GM12878 (cell line): ENCODE measurements at regions not wholly inside any gene's neighbourhood (a gene's known extent, or its start where the extent isn't known, plus 50 kb on each side); places are given as distances from the start of the nearest gene placed in this dataset.

ENCODE experiments used
- ATAC-seq: fragments of 200-7000 bp; cut with Tn5 transposase; 3 replicates; pipeline ENCODE4 v1.9.1; 2020; ENCODE audit warnings: mild to moderate bottlenecking, moderate library complexity
- BruUV-seq: library from RNA; stranded (reverse); fragments of 400-500 nt; replicated peaks from 2 replicates; lab custom pipeline; 2021; lab: Mats Ljungman, UMichigan
- CTCF ChIA-PET: fragments of 300-600 bp; sonication (Branson Sonifier 250); formaldehyde crosslinking; extraction: SDS; loops from one replicate; lab custom pipeline; 2021; ENCODE audit warnings: inconsistent platforms; lab: Yijun Ruan, JAX
- POLR2A ChIA-PET: fragments of 350-600 bp; formaldehyde crosslinking; extraction: SDS; loops from one replicate; lab custom pipeline; 2021; ENCODE audit warnings: inconsistent platforms; lab: Charles Lee
- RAD21 ChIA-PET: fragments of 300-600 bp; sonication (Branson Sonifier 250); formaldehyde crosslinking; loops from one replicate; lab custom pipeline; 2023; ENCODE audit warnings: antibody characterized with exemption; ENCODE audit not compliant: unreplicated experiment; lab: Charles Lee
- SMC1A ChIA-PET: fragments of 300-600 bp; sonication (Branson Sonifier 250); formaldehyde crosslinking; loops from one replicate; lab custom pipeline; 2023; ENCODE audit not compliant: unreplicated experiment, uncharacterized antibody; lab: Charles Lee
- DNase-seq: peaks from one replicate; pipeline ENCODE4 v3.0.0-alpha.2; 2011; ENCODE audit warnings: low read depth, low spot score
- FAIRE-seq: peaks from 3 replicates; lab custom pipeline; 2011; peaks lifted over from hg19 to GRCh38; lab: Jason Lieb, UNC
- H2AFZ ChIP-seq: 2 replicates; pipeline ENCODE4 v1.6.0; 2011; ENCODE audit warnings: low read depth, low read length, control low read depth; ENCODE audit not compliant: control insufficient read depth
- H3K27ac ChIP-seq: 2 replicates; pipeline ENCODE4 v1.5.1; 2011; ENCODE audit warnings: control low read depth; ENCODE audit not compliant: control insufficient read depth, insufficient read depth
- H3K27me3 ChIP-seq, 2 experiments: replicated peaks in 1 of 2; 2 replicates each; pipeline versions ENCODE4 v1.6.0 to v1.6.1; 2011; ENCODE audit warnings: low read length in 1 of 2; ENCODE audit not compliant: control insufficient read depth in 2 of 2, insufficient read depth in 2 of 2
- H3K36me3 ChIP-seq, 2 experiments: 2 replicates each; pipeline ENCODE4 v1.5.1; 2011; ENCODE audit warnings: low read length in 1 of 2; ENCODE audit not compliant: control insufficient read depth in 2 of 2, insufficient read depth in 2 of 2
- H3K4me1 ChIP-seq: 2 replicates; pipeline ENCODE4 v1.6.1; 2011; ENCODE audit warnings: mild to moderate bottlenecking, low read length, moderate library complexity, mixed read lengths; ENCODE audit not compliant: control insufficient read depth, insufficient read depth
- H3K4me2 ChIP-seq: 2 replicates; pipeline ENCODE4 v1.6.0; 2011; ENCODE audit warnings: control low read depth; ENCODE audit not compliant: control insufficient read depth, insufficient read depth
- H3K4me3 ChIP-seq: fragments of 200-600 bp; sonication (generic); 2 replicates; pipeline ENCODE4 v1.5.1; 2016
- H3K79me2 ChIP-seq: 2 replicates; pipeline ENCODE4 v1.6.0; 2011; ENCODE audit warnings: low read length; ENCODE audit not compliant: control insufficient read depth, insufficient read depth
- H3K9ac ChIP-seq: 2 replicates; pipeline ENCODE4 v1.8.0; 2011; ENCODE audit warnings: low read length, control low read depth, mixed read lengths; ENCODE audit not compliant: control insufficient read depth, insufficient read depth
- H3K9me3 ChIP-seq: replicated peaks from 3 replicates; pipeline ENCODE4 v1.5.1; 2011; ENCODE audit warnings: mild to moderate bottlenecking, low read length; ENCODE audit not compliant: control insufficient read depth, insufficient read depth
- H4K20me1 ChIP-seq: 2 replicates; pipeline ENCODE4 v1.6.0; 2011; ENCODE audit not compliant: control insufficient read depth, insufficient read depth
- ASH2L ChIP-seq: fragments of 300-600, 200-600 bp; sonication (generic); IDR thresholded peaks from 2 replicates; pipeline ENCODE4 v1.6.1; 2017; ENCODE audit warnings: low read depth, mild to moderate bottlenecking, borderline replicate concordance
- ATF2 ChIP-seq: IDR thresholded peaks from 2 replicates; pipeline ENCODE4 v1.6.1; 2012; ENCODE audit warnings: low read length, inconsistent platforms
- CREM ChIP-seq: IDR thresholded peaks from 2 replicates; pipeline ENCODE4 v1.6.1; 2014; ENCODE audit warnings: antibody characterized with exemption, low read depth
- ESRRA ChIP-seq: IDR thresholded peaks from 2 replicates; pipeline ENCODE4 v1.6.1; 2012; ENCODE audit warnings: mild to moderate bottlenecking, low read length, improper control_type of control experiment
- POLR2A ChIP-seq: IDR thresholded peaks from 2 replicates; pipeline ENCODE4 v1.6.1; 2011; ENCODE audit warnings: low read depth, mild to moderate bottlenecking, low read length
- POLR2AphosphoS5 ChIP-seq: IDR thresholded peaks from 2 replicates; pipeline ENCODE4 v1.6.1; 2011; ENCODE audit warnings: mild to moderate bottlenecking, low read length, inconsistent platforms
- SMAD5 ChIP-seq: IDR thresholded peaks from 2 replicates; pipeline ENCODE4 v1.6.1; 2016; ENCODE audit warnings: antibody characterized with exemption, low read depth
- SP1 ChIP-seq: IDR thresholded peaks from one replicate; pipeline ENCODE4 v1.6.1; 2011; ENCODE audit warnings: low read depth, low read length
- ZNF24 ChIP-seq: fragments of 450-650 bp; IDR thresholded peaks from 2 replicates; pipeline ENCODE4 v1.6.1; 2017; ENCODE audit warnings: antibody characterized with exemption, mild to moderate bottlenecking
- ZNF274 ChIP-seq: IDR thresholded peaks from one replicate; pipeline ENCODE4 v1.8.0; 2011; ENCODE audit not compliant: insufficient read length, insufficient read depth
- WGBS: methylation state at CpG from one replicate; pipeline ENCODE4 v1.1.6; 2016; ENCODE audit warnings: low lambda C conversion rate; ENCODE audit not compliant: insufficient replicate concordance, insufficient coverage; ENCODE audit errors: missing lambda C conversion rate; 5-methylcytosine and 5-hydroxymethylcytosine counted together
- in situ Hi-C: fragments of 300-500 bp; cut with MboI; formaldehyde crosslinking; loops from 9 replicates; pipeline ENCODE4 v1.14.3; 2018; ENCODE audit warnings: mixed read lengths
- intact Hi-C: fragments of 100-400 bp; cut with micrococcal nuclease; formaldehyde crosslinking; loops from one replicate; pipeline ENCODE4 v1.14.2; 2022; ENCODE audit not compliant: unreplicated experiment
- TF ChIP-seq, protein P1 (sequence below): IDR thresholded peaks from 2 replicates; pipeline ENCODE4 v1.6.1; 2012; ENCODE audit warnings: mild to moderate bottlenecking, low read depth, low read length
- TF ChIP-seq, protein P2 (sequence below): fragments of 450-650 bp; IDR thresholded peaks from 2 replicates; pipeline ENCODE4 v1.6.1; 2014; ENCODE audit warnings: mild to moderate bottlenecking
- TF ChIP-seq, protein P3 (sequence below): fragments of 450-650 bp; IDR thresholded peaks from 2 replicates; pipeline ENCODE4 v1.6.1; 2017; ENCODE audit warnings: mild to moderate bottlenecking

DNA sequence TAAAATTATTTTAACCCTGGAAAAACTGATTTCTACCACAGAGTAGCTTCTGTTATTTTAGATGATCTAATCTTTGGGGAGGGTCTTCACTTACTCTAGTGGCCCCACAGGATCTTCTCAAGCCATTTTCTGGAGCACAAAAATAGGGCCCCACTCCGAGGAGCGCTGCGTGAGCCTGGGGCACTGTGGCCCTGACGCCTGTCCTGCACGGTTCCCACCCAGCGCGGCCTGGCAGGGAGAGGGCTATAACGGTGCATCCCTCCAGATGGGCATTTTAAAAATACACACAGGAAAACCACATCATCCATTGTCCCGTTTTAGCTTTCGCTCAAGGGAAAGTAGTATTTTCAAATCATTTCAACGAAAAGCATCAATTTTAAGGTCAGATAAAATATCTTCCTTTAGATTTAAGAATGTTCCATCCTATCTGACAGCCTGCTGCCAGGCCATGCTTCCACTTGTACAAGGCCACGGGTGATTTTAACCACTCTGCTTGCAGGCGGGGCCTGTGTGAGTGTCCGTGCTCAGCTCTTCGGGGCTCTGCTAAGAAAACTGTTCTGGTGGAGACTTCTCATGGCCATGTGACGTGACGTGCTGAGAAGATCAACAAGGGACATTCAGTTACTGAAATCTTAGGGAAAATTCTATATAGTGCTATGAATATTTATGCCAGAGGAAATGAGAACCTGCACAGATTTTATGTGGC is 683.8 kb upstream of the SGCG start (continued):
- TF ChIP-seq, protein P1, sequence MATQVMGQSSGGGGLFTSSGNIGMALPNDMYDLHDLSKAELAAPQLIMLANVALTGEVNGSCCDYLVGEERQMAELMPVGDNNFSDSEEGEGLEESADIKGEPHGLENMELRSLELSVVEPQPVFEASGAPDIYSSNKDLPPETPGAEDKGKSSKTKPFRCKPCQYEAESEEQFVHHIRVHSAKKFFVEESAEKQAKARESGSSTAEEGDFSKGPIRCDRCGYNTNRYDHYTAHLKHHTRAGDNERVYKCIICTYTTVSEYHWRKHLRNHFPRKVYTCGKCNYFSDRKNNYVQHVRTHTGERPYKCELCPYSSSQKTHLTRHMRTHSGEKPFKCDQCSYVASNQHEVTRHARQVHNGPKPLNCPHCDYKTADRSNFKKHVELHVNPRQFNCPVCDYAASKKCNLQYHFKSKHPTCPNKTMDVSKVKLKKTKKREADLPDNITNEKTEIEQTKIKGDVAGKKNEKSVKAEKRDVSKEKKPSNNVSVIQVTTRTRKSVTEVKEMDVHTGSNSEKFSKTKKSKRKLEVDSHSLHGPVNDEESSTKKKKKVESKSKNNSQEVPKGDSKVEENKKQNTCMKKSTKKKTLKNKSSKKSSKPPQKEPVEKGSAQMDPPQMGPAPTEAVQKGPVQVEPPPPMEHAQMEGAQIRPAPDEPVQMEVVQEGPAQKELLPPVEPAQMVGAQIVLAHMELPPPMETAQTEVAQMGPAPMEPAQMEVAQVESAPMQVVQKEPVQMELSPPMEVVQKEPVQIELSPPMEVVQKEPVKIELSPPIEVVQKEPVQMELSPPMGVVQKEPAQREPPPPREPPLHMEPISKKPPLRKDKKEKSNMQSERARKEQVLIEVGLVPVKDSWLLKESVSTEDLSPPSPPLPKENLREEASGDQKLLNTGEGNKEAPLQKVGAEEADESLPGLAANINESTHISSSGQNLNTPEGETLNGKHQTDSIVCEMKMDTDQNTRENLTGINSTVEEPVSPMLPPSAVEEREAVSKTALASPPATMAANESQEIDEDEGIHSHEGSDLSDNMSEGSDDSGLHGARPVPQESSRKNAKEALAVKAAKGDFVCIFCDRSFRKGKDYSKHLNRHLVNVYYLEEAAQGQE: no peak
- no peak for TF ChIP-seq ESRRA
- no peak for TF ChIP-seq ATF2
- no peak for TF ChIP-seq POLR2AphosphoS5
- TF ChIP-seq ZNF274: no peak

DNA sequence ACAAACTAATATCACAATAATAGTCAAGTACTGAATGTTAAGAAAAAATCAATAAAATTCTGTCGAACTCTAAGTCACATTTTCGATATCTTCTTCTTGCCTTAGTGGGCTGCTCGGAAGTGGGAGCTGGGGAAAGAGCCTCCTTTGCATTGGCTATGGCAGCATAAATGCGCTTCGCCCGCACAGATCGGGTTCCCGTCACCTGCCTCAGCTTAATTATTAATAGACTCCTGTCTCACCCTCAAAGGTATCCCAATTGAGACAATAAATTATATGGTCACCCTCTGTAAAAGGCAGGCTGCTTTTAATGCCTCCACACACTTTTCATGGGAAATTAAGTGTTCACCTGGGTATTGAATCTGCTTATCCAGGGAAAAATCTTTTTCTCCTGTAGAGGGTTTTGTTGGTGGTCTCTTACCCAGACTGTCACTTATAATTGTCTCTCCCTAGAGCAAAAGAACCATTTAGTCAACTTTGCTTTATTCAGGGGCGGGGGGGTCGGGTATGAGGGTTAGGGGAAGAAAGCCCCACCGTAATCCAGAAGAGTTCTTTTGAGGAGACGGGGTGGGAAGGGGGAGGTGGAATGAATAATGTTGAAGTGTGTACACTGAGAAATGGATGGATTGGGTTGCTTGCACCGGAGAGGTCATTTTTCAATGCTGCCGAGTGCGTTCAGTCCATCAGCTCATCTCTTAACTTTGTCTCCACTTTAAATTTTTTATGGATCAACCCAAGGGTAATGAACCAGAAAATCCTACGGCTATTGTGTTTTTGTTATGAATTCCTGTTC is 682.6 kb upstream of the SGCG start:
- POLR2A ChIA-PET: no interaction called here
- no TSS peak for BruUV-seq
- TF ChIP-seq ZNF24 (no peak), SMAD5 (no peak), CREM (no peak), SP1 (no peak), ASH2L (no peak), POLR2A (no peak)
- TF ChIP-seq, protein P2, sequence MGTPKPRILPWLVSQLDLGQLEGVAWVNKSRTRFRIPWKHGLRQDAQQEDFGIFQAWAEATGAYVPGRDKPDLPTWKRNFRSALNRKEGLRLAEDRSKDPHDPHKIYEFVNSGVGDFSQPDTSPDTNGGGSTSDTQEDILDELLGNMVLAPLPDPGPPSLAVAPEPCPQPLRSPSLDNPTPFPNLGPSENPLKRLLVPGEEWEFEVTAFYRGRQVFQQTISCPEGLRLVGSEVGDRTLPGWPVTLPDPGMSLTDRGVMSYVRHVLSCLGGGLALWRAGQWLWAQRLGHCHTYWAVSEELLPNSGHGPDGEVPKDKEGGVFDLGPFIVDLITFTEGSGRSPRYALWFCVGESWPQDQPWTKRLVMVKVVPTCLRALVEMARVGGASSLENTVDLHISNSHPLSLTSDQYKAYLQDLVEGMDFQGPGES: no peak
- TF ChIP-seq, protein P3, sequence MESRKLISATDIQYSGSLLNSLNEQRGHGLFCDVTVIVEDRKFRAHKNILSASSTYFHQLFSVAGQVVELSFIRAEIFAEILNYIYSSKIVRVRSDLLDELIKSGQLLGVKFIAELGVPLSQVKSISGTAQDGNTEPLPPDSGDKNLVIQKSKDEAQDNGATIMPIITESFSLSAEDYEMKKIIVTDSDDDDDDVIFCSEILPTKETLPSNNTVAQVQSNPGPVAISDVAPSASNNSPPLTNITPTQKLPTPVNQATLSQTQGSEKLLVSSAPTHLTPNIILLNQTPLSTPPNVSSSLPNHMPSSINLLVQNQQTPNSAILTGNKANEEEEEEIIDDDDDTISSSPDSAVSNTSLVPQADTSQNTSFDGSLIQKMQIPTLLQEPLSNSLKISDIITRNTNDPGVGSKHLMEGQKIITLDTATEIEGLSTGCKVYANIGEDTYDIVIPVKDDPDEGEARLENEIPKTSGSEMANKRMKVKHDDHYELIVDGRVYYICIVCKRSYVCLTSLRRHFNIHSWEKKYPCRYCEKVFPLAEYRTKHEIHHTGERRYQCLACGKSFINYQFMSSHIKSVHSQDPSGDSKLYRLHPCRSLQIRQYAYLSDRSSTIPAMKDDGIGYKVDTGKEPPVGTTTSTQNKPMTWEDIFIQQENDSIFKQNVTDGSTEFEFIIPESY: no peak

More for the DNA sequence above, 682.6 kb upstream of the SGCG start:
- intact Hi-C loops: no loop called here
- 40% methylated on average over 16 of the region's 16 CpGs for WGBS
- H3K4me3 ChIP-seq: no peak overlapping the region
- in situ Hi-C loops: no loop called here
- H3K79me2 ChIP-seq: no peaks in the 10 kb centered on the region
- DNase-seq (no peak), FAIRE-seq (no peak), ATAC-seq (no peak)
- H2AFZ ChIP-seq: no peak overlapping the region
- SMC1A ChIA-PET: no interaction called here
- no peak overlapping the region for H3K4me2 ChIP-seq
- H3K9ac ChIP-seq: no peak overlapping the region
- RAD21 ChIA-PET: no interaction called here
- no peaks in the 10 kb centered on the region; the same call in 2 of the 3 replicates for H3K9me3 ChIP-seq
- H4K20me1 ChIP-seq: no peaks in the 10 kb centered on the region
- H3K4me1 ChIP-seq: no peaks in the 10 kb centered on the region
- CTCF ChIA-PET: no interaction called here
- no peaks in the 10 kb centered on the region for H3K36me3 ChIP-seq
- H3K27ac ChIP-seq: no peak overlapping the region
- no peaks in the 10 kb centered on the region for H3K27me3 ChIP-seq
